Astrocyte (in vitro differentiated cells and primary cell): ENCODE measurements at regions not wholly inside any gene's neighbourhood (a gene's known extent, or its start where the extent isn't known, plus 50 kb on each side); places are given as distances from the start of the nearest gene placed in this dataset.

Source experiments
- DNase-seq: peaks from one replicate; pipeline ENCODE4 v3.0.0-alpha.2; 2010; ENCODE audit warnings: low read depth
- FAIRE-seq: peaks from 2 replicates; lab custom pipeline; 2011; peaks lifted over from hg19 to GRCh38; lab: Jason Lieb, UNC
- H2AFZ ChIP-seq: 2 replicates; pipeline ENCODE4 v1.6.0; 2012; ENCODE audit warnings: low read depth, low read length, inconsistent platforms
- H3K27ac ChIP-seq: 2 replicates; pipeline ENCODE4 v1.5.1; 2011; ENCODE audit warnings: low read depth, low read length, inconsistent platforms
- H3K27me3 ChIP-seq: 2 replicates; pipeline ENCODE4 v1.6.0; 2011; ENCODE audit warnings: low read length, inconsistent platforms; ENCODE audit not compliant: insufficient read depth
- H3K36me3 ChIP-seq: 2 replicates; pipeline ENCODE4 v1.5.1; 2011; ENCODE audit warnings: low read length, inconsistent platforms; ENCODE audit not compliant: insufficient read depth
- H3K4me1 ChIP-seq: 2 replicates; pipeline ENCODE4 v1.5.1; 2011; ENCODE audit warnings: low read length, inconsistent platforms; ENCODE audit not compliant: insufficient read depth
- H3K4me2 ChIP-seq: 2 replicates; pipeline ENCODE4 v1.6.0; 2012; ENCODE audit warnings: low read length, inconsistent platforms
- H3K4me3 ChIP-seq: 2 replicates; pipeline ENCODE4 v1.5.1; 2011; ENCODE audit warnings: low read depth, mild to moderate bottlenecking, low read length, inconsistent platforms; ENCODE audit not compliant: insufficient read depth
- H3K79me2 ChIP-seq: 2 replicates; pipeline ENCODE4 v1.6.0; 2012; ENCODE audit warnings: mild to moderate bottlenecking, low read length, inconsistent platforms; ENCODE audit not compliant: insufficient read depth
- H3K9ac ChIP-seq: 2 replicates; pipeline ENCODE4 v1.6.0; 2012; ENCODE audit warnings: mild to moderate bottlenecking, low read length, inconsistent platforms
- H3K9me3 ChIP-seq: 2 replicates; pipeline ENCODE4 v1.5.1; 2012; ENCODE audit warnings: low read depth, mild to moderate bottlenecking, low read length, inconsistent platforms; ENCODE audit not compliant: insufficient read depth
- H4K20me1 ChIP-seq: 2 replicates; pipeline ENCODE4 v1.6.0; 2012; ENCODE audit warnings: low read length, inconsistent platforms; ENCODE audit not compliant: insufficient read depth
- H3K27ac Mint-ChIP-seq: one replicate; pipeline ENCODE4 v1.8.0; 2021; ENCODE audit warnings: mild to moderate bottlenecking, mixed read lengths; ENCODE audit not compliant: unreplicated experiment
- H3K27me3 Mint-ChIP-seq: one replicate; pipeline ENCODE4 v1.8.0; 2021; ENCODE audit warnings: low read depth, mixed read lengths; ENCODE audit not compliant: unreplicated experiment
- H3K36me3 Mint-ChIP-seq: one replicate; pipeline ENCODE4 v1.8.0; 2021; ENCODE audit warnings: low read depth, mixed read lengths; ENCODE audit not compliant: unreplicated experiment
- H3K4me1 Mint-ChIP-seq: one replicate; pipeline ENCODE4 v1.8.0; 2021; ENCODE audit warnings: low read depth, mixed read lengths; ENCODE audit not compliant: unreplicated experiment
- H3K4me3 Mint-ChIP-seq: one replicate; pipeline ENCODE4 v1.8.0; 2021; ENCODE audit warnings: mild to moderate bottlenecking, moderate library complexity, mixed read lengths; ENCODE audit not compliant: unreplicated experiment
- H3K9me3 Mint-ChIP-seq: one replicate; pipeline ENCODE4 v1.8.0; 2021; ENCODE audit warnings: mild to moderate bottlenecking, mixed read lengths; ENCODE audit not compliant: unreplicated experiment
- EZH2 ChIP-seq: IDR thresholded peaks from 2 replicates; pipeline ENCODE4 v1.6.1; 2012; ENCODE audit warnings: mild to moderate bottlenecking, low read length, inconsistent platforms; ENCODE audit not compliant: insufficient read depth
- TF ChIP-seq, protein P1 (sequence below): IDR thresholded peaks from 2 replicates; pipeline ENCODE4 v1.5.1; 2011; ENCODE audit warnings: low read depth, mild to moderate bottlenecking, inconsistent platforms, low read length, moderate library complexity; ENCODE audit not compliant: insufficient read depth

DNA sequence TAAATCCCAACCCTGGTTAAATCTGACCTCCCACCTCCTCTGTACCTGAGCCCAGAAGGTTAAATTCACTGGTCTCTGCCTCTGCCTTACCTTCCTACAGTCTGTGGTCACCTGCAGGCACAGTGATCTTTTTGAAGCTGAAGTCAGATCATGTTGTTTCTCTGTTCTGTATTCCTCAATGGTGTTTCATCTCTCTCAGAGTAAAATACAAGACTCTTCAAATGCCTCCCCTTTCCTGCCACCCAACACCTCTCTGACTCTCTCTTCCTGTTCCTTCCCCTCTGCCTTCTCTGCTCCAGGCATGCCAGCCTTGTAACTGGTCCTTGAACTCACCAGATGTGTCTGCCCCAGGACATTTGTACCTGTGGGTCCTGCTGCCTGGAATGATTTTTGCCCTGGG lies 219.3 kb downstream of the UXS1 start:
- Histone ChIP-seq H3K27ac (no peak overlapping the region), H3K4me1 (peaks cover 4% of the 10 kb centered on the region), H3K4me3 (no peak overlapping the region), H3K9me3 (peaks cover 16% of the 10 kb centered on the region), H3K9ac (no peak overlapping the region), H2AFZ (no peak overlapping the region), H3K4me2 (no peak overlapping the region), H3K27me3 (peaks cover 9% of the 10 kb centered on the region), H4K20me1 (no peaks in the 10 kb centered on the region), H3K36me3 (no peaks in the 10 kb centered on the region), H3K79me2 (no peaks in the 10 kb centered on the region)
- Mint-ChIP-seq H3K4me3 (no peak overlapping the region), H3K36me3 (peaks cover 8% of the 10 kb centered on the region), H3K27ac (no peak overlapping the region), H3K4me1 (peaks cover 6% of the 10 kb centered on the region), H3K27me3 (peaks cover 25% of the 10 kb centered on the region), H3K9me3 (peaks cover 26% of the 10 kb centered on the region)
- DNase-seq: no peak
- TF ChIP-seq EZH2: no peak
- TF ChIP-seq, protein P1, sequence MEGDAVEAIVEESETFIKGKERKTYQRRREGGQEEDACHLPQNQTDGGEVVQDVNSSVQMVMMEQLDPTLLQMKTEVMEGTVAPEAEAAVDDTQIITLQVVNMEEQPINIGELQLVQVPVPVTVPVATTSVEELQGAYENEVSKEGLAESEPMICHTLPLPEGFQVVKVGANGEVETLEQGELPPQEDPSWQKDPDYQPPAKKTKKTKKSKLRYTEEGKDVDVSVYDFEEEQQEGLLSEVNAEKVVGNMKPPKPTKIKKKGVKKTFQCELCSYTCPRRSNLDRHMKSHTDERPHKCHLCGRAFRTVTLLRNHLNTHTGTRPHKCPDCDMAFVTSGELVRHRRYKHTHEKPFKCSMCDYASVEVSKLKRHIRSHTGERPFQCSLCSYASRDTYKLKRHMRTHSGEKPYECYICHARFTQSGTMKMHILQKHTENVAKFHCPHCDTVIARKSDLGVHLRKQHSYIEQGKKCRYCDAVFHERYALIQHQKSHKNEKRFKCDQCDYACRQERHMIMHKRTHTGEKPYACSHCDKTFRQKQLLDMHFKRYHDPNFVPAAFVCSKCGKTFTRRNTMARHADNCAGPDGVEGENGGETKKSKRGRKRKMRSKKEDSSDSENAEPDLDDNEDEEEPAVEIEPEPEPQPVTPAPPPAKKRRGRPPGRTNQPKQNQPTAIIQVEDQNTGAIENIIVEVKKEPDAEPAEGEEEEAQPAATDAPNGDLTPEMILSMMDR: no peak
- FAIRE-seq: no peak

DNA sequence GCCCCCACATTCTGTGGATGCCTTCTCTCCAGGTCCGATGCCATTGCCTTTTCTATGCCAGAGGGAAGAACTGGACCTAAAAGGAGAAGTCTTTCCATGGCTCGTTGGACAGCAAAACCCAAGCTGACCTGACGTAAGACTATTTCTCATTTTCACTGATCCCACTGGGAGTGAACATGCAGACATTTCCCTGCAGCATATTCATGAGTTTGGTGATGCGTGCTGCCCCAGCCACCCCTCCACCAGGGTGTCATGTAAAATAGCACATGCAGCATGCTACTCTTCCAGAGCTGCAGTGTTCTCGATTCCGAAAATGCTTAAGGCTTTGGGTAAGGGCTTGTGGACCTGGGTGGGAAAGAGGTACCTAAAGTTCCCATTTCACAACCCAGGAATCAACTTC lies 221.2 kb downstream of the UXS1 start:
- H4K20me1 ChIP-seq: no peaks in the 10 kb centered on the region
- peaks cover 4% of the 10 kb centered on the region for H3K4me1 ChIP-seq
- TF ChIP-seq EZH2: no peak
- TF ChIP-seq, protein P1: no peak
- no peak overlapping the region for H3K27ac ChIP-seq
- no peak overlapping the region for H2AFZ ChIP-seq
- Mint-ChIP-seq H3K27me3 (peaks cover 25% of the 10 kb centered on the region), H3K27ac (no peak overlapping the region), H3K4me3 (no peak overlapping the region), H3K4me1 (peaks cover 6% of the 10 kb centered on the region), H3K9me3 (peaks cover 19% of the 10 kb centered on the region), H3K36me3 (peaks cover 8% of the 10 kb centered on the region)
- H3K4me3 ChIP-seq: no peak overlapping the region
- peaks cover 9% of the 10 kb centered on the region for H3K27me3 ChIP-seq
- FAIRE-seq (no peak), DNase-seq (no peak)
- no peaks in the 10 kb centered on the region for H3K36me3 ChIP-seq
- peaks cover 19% of the 10 kb centered on the region for H3K9me3 ChIP-seq
- no peak overlapping the region for H3K9ac ChIP-seq
- H3K79me2 ChIP-seq: no peaks in the 10 kb centered on the region
- no peak overlapping the region for H3K4me2 ChIP-seq

DNA sequence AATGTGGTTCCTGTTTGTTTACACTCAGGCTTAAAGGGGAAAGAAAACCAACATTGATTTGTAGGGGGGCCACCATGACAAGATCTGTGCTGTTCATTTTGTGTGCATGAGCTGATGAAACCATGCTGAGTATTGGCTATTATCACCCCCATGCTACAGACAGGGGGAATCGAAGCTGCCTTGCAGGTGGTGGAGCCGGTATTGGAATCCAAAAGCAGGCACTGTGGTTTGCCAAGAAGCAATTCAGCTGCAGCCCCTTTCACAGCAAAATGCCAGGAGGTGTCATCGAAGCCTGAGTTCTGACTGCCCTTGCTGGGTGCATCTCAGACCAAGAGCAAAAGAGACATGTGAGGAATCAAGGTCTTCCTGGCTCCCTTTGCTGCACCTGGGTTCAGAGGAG lies 221.9 kb downstream of the UXS1 start:
- Histone ChIP-seq H3K4me2 (no peak overlapping the region), H2AFZ (no peak overlapping the region), H3K9me3 (peaks cover 19% of the 10 kb centered on the region), H3K36me3 (no peaks in the 10 kb centered on the region), H3K4me3 (no peak overlapping the region), H3K4me1 (no peaks in the 10 kb centered on the region), H3K79me2 (no peaks in the 10 kb centered on the region), H3K27ac (no peak overlapping the region), H3K9ac (no peak overlapping the region), H4K20me1 (no peaks in the 10 kb centered on the region), H3K27me3 (peaks cover 9% of the 10 kb centered on the region)
- FAIRE-seq: no peak
- DNase-seq: no peak
- Mint-ChIP-seq H3K9me3 (peaks cover 13% of the 10 kb centered on the region), H3K4me1 (no peaks in the 10 kb centered on the region), H3K4me3 (no peak overlapping the region), H3K27ac (no peak overlapping the region), H3K27me3 (peaks cover 25% of the 10 kb centered on the region), H3K36me3 (peaks cover 8% of the 10 kb centered on the region)
- TF ChIP-seq, protein P1: no peak
- TF ChIP-seq EZH2: no peak
